ENCODE measurements at regions not wholly inside any gene's neighbourhood (a gene's known extent, or its start where the extent isn't known, plus 50 kb on each side); places are given as distances from the start of the nearest gene placed in this dataset.

GRCh38 chr3:154872696-154873095, 207.4 kb upstream of the MME start:
- TF ChIP-seq TP53 (CRISPR knock-in tag; IDR thresholded peaks at IDR 0.05) (no peak), POLR2A (IDR thresholded peaks at IDR 0.05; ENCODE audit: low read length) (no peak), RNF2 (IDR thresholded peaks at IDR 0.05; ENCODE audit: borderline replicate concordance, low read depth) (no peak)
- TF ChIP-seq, protein P1, sequence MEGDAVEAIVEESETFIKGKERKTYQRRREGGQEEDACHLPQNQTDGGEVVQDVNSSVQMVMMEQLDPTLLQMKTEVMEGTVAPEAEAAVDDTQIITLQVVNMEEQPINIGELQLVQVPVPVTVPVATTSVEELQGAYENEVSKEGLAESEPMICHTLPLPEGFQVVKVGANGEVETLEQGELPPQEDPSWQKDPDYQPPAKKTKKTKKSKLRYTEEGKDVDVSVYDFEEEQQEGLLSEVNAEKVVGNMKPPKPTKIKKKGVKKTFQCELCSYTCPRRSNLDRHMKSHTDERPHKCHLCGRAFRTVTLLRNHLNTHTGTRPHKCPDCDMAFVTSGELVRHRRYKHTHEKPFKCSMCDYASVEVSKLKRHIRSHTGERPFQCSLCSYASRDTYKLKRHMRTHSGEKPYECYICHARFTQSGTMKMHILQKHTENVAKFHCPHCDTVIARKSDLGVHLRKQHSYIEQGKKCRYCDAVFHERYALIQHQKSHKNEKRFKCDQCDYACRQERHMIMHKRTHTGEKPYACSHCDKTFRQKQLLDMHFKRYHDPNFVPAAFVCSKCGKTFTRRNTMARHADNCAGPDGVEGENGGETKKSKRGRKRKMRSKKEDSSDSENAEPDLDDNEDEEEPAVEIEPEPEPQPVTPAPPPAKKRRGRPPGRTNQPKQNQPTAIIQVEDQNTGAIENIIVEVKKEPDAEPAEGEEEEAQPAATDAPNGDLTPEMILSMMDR (IDR thresholded peaks at IDR 0.05), result no peak

Measured in A549 (cell line).